Trophoblast cell (in vitro differentiated cells and primary cell): ENCODE measurements at regions not wholly inside any gene's neighbourhood (a gene's known extent, or its start where the extent isn't known, plus 50 kb on each side); places are given as distances from the start of the nearest gene placed in this dataset.
A peak's percentile ranks its signal among the peaks of the same experiment; 100 is the strongest.

Experiments used
- DNase-seq, 2 donors: peaks; one replicate each; pipeline ENCODE4 v3.0.0-alpha.2; 2016
- H2AFZ ChIP-seq: 2 replicates; pipeline ENCODE4 v1.6.1; 2013; ENCODE audit warnings: low read length, moderate library complexity, mild to moderate bottlenecking; ENCODE audit not compliant: insufficient read depth, poor library complexity
- H2AK5ac ChIP-seq: 2 replicates; pipeline ENCODE4 v1.6.1; 2013; ENCODE audit warnings: mild to moderate bottlenecking, low read length
- H2BK120ac ChIP-seq: 2 replicates; pipeline ENCODE4 v1.6.1; 2013; ENCODE audit warnings: low read length, mild to moderate bottlenecking, moderate library complexity; ENCODE audit not compliant: insufficient read depth, poor library complexity
- H2BK12ac ChIP-seq: 2 replicates; pipeline ENCODE4 v1.6.1; 2013; ENCODE audit warnings: mild to moderate bottlenecking, low read length, moderate library complexity
- H2BK5ac ChIP-seq: 2 replicates; pipeline ENCODE4 v1.6.1; 2013; ENCODE audit warnings: low read length, low read depth, moderate library complexity, mild to moderate bottlenecking; ENCODE audit not compliant: poor library complexity
- H3K14ac ChIP-seq: 2 replicates; pipeline ENCODE4 v1.6.1; 2013; ENCODE audit warnings: mild to moderate bottlenecking, low read length
- H3K18ac ChIP-seq: 2 replicates; pipeline ENCODE4 v1.6.1; 2013; ENCODE audit warnings: mild to moderate bottlenecking, low read length
- H3K23ac ChIP-seq: 2 replicates; pipeline ENCODE4 v1.6.1; 2013; ENCODE audit warnings: low read length
- H3K27ac ChIP-seq: 2 replicates; pipeline ENCODE4 v1.5.1; 2013; ENCODE audit warnings: low read depth, mild to moderate bottlenecking, inconsistent platforms, low read length, moderate library complexity
- H3K27me3 ChIP-seq: 2 replicates; pipeline ENCODE4 v1.6.1; 2013; ENCODE audit warnings: inconsistent platforms, mild to moderate bottlenecking, low read length, moderate library complexity; ENCODE audit not compliant: insufficient read depth
- H3K36me3 ChIP-seq, 2 experiments: 1 replicate in 1 of 2; 2 replicates in 1 of 2; pipeline ENCODE4 v1.6.1; 2013; ENCODE audit warnings: low read length in 2 of 2, mild to moderate bottlenecking in 2 of 2, moderate library complexity in 1 of 2; ENCODE audit not compliant: insufficient read depth in 2 of 2, control insufficient read depth in 1 of 2
- H3K4ac ChIP-seq: 2 replicates; pipeline ENCODE4 v1.6.1; 2013; ENCODE audit warnings: low read depth, mild to moderate bottlenecking, low read length, moderate library complexity
- H3K4me1 ChIP-seq, 2 experiments: 1 replicate in 1 of 2; 2 replicates in 1 of 2; pipeline ENCODE4 v1.6.1; 2013; ENCODE audit warnings: low read length in 2 of 2, mild to moderate bottlenecking in 2 of 2, moderate library complexity in 1 of 2; ENCODE audit not compliant: insufficient read depth in 2 of 2, control insufficient read depth in 1 of 2
- H3K4me2 ChIP-seq: 2 replicates; pipeline ENCODE4 v1.6.1; 2013; ENCODE audit warnings: inconsistent platforms, mild to moderate bottlenecking, low read length, moderate library complexity
- H3K4me3 ChIP-seq: 2 replicates; pipeline ENCODE4 v1.5.1; 2013; ENCODE audit warnings: mild to moderate bottlenecking, low read depth, low read length, inconsistent platforms
- H3K79me1 ChIP-seq: one replicate; pipeline ENCODE4 v1.6.1; 2013; ENCODE audit warnings: low read length
- H3K79me2 ChIP-seq: 2 replicates; pipeline ENCODE4 v1.6.1; 2013; ENCODE audit warnings: low read length, mild to moderate bottlenecking; ENCODE audit not compliant: control insufficient read depth, insufficient read depth, poor library complexity
- H3K9ac ChIP-seq: 2 replicates; pipeline ENCODE4 v1.6.1; 2013; ENCODE audit warnings: mild to moderate bottlenecking, low read length
- H3K9me3 ChIP-seq: 2 replicates; pipeline ENCODE4 v1.6.1; 2013; ENCODE audit warnings: low read depth, mild to moderate bottlenecking, control low read depth, inconsistent platforms, low read length; ENCODE audit not compliant: insufficient read depth
- H4K12ac ChIP-seq: 2 replicates; pipeline ENCODE4 v1.6.1; 2013; ENCODE audit warnings: low read depth, mild to moderate bottlenecking, low read length, moderate library complexity
- H4K8ac ChIP-seq: 2 replicates; pipeline ENCODE4 v1.6.1; 2013; ENCODE audit warnings: low read depth, mild to moderate bottlenecking, low read length, moderate library complexity
- H4K91ac ChIP-seq: one replicate; pipeline ENCODE4 v1.6.1; 2013; ENCODE audit warnings: low read depth, mild to moderate bottlenecking, low read length, moderate library complexity
- WGBS: extraction: QIAGEN DNeasy Blood & Tissue Kit; methylation state at CpG from one replicate; pipeline ENCODE4 v1.1.7; 2013; ENCODE audit warnings: missing lambda C conversion rate; ENCODE audit not compliant: insufficient read length, insufficient coverage; ENCODE audit errors: extremely low coverage; 5-methylcytosine and 5-hydroxymethylcytosine counted together

DNA sequence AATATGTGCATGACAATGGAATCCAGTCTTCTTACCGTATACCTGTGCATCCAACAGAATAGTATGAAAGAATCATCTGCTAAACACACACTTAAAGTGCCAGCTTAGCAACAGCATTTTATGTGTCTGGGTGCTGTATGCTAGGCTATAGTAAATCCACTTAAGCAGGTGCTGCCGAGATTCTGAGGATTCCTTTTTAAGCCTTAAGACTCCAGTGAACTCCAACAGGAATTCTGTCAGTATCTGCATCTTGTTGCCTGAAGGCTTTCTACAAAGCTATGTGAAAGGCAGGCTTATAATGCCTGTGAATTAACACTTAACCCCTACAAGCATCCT lies 1076.4 kb upstream of the PABPC4L start:
- no peaks in the 10 kb centered on the region for H3K9me3 ChIP-seq
- no peaks in the 10 kb centered on the region for H3K27me3 ChIP-seq
- H4K8ac ChIP-seq: no peak overlapping the region
- peak overlapping the region; percentile 3 for H3K27ac ChIP-seq
- no peak overlapping the region for H3K14ac ChIP-seq
- H3K9ac ChIP-seq: no peak overlapping the region
- H3K4me3 ChIP-seq: no peak overlapping the region
- no peak overlapping the region for H4K12ac ChIP-seq
- DNase-seq: peak; percentile 76 to 93
- no peak overlapping the region for H2BK120ac ChIP-seq
- H2BK12ac ChIP-seq: no peak overlapping the region
- no peak overlapping the region for H2BK5ac ChIP-seq
- no peaks in the 10 kb centered on the region for H3K79me1 ChIP-seq
- no peak overlapping the region for H3K4ac ChIP-seq
- no peak overlapping the region for H2AK5ac ChIP-seq
- H3K36me3 ChIP-seq: no peaks in the 10 kb centered on the region
- peaks cover 0 to 2% of the 10 kb centered on the region in 2 experiments for H3K4me1 ChIP-seq
- H3K18ac ChIP-seq: no peak overlapping the region
- no peak overlapping the region for H3K23ac ChIP-seq
- WGBS: no CpG with 5 or more reads among the region's 2 CpGs
- no peaks in the 10 kb centered on the region for H3K79me2 ChIP-seq
- no peak overlapping the region for H2AFZ ChIP-seq
- no peak overlapping the region for H3K4me2 ChIP-seq
- no peak overlapping the region for H4K91ac ChIP-seq

- Histone ChIP-seq H2AFZ (no peak overlapping the region), H2AK5ac (no peak overlapping the region), H2BK5ac (no peak overlapping the region), H3K9ac (no peak overlapping the region), H3K27ac (peak overlapping the region; percentile 3), H3K23ac (no peak overlapping the region), H3K27me3 (no peaks in the 10 kb centered on the region), H3K79me2 (no peaks in the 10 kb centered on the region), H4K91ac (no peak overlapping the region), H2BK12ac (no peak overlapping the region), H4K12ac (no peak overlapping the region), H3K18ac (no peak overlapping the region), H2BK120ac (no peak overlapping the region), H3K4me2 (no peak overlapping the region), H3K36me3 (no peaks in the 10 kb centered on the region), H4K8ac (no peak overlapping the region), H3K4me1 (peaks cover 0 to 2% of the 10 kb centered on the region in 2 experiments), H3K4ac (no peak overlapping the region), H3K79me1 (no peaks in the 10 kb centered on the region), H3K14ac (no peak overlapping the region), H3K4me3 (no peak overlapping the region), H3K9me3 (no peaks in the 10 kb centered on the region)
- DNase-seq: peak in 1 of 2 donors; percentile 40
- no CpG with 5 or more reads among the region's 5 CpGs for WGBS
Observed at GRCh38 chr4:135277068-135277979, 1075.7 kb upstream of the PABPC4L start.

DNA sequence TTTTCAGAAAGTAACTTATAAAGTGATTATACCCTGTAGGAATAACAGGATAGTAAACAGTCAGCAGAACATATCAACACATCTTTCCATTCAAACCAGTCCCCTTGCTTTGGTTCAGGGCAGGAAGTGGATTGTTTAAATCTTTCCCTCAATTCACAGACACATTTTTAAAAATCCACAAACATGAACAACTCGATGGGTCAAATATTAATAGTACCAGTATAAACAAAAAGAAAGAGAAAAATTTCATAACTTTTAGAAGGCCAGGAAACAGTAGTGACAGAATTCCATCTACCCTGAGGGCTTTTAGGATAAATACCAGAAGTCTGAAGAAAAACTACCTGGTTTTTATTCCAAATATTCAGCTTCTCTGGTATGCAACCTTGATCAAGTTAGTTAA lies 1072.8 kb upstream of the PABPC4L start:
- no peak overlapping the region for H2BK120ac ChIP-seq
- H4K12ac ChIP-seq: no peak overlapping the region
- H3K18ac ChIP-seq: no peak overlapping the region
- H3K4ac ChIP-seq: no peak overlapping the region
- no peak overlapping the region for H2BK5ac ChIP-seq
- no peaks in the 10 kb centered on the region for H3K79me2 ChIP-seq
- H4K8ac ChIP-seq: no peak overlapping the region
- H3K4me3 ChIP-seq: no peak overlapping the region
- no peaks in the 10 kb centered on the region for H3K36me3 ChIP-seq
- no peaks in the 10 kb centered on the region for H3K9me3 ChIP-seq
- H3K27me3 ChIP-seq: no peaks in the 10 kb centered on the region
- no peaks in the 10 kb centered on the region for H3K4me1 ChIP-seq
- no peak overlapping the region for H3K4me2 ChIP-seq
- H4K91ac ChIP-seq: no peak overlapping the region
- H2AFZ ChIP-seq: no peak overlapping the region
- DNase-seq: peak; percentile 49 to 94
- WGBS: no CpG with 5 or more reads among the region's 1 CpG
- peak overlapping the region; percentile 25 for H3K27ac ChIP-seq
- H2BK12ac ChIP-seq: no peak overlapping the region
- no peak overlapping the region for H2AK5ac ChIP-seq
- H3K23ac ChIP-seq: no peak overlapping the region
- H3K79me1 ChIP-seq: no peaks in the 10 kb centered on the region
- H3K9ac ChIP-seq: no peak overlapping the region
- H3K14ac ChIP-seq: no peak overlapping the region

GRCh38 chr4:135269125-135269890 lies 1067.7 kb upstream of the PABPC4L start:
- Histone ChIP-seq H3K9ac (no peak overlapping the region), H2AK5ac (no peak overlapping the region), H3K23ac (no peak overlapping the region), H3K36me3 (no peaks in the 10 kb centered on the region), H3K4me3 (no peak overlapping the region), H4K8ac (no peak overlapping the region), H3K27me3 (no peaks in the 10 kb centered on the region), H4K91ac (no peak overlapping the region), H3K14ac (no peak overlapping the region), H3K4ac (no peak overlapping the region), H4K12ac (no peak overlapping the region), H3K4me2 (no peak overlapping the region), H2BK5ac (no peak overlapping the region), H3K79me2 (no peaks in the 10 kb centered on the region), H3K18ac (no peak overlapping the region), H3K4me1 (no peaks in the 10 kb centered on the region), H2AFZ (no peak overlapping the region), H2BK120ac (no peak overlapping the region), H3K79me1 (no peaks in the 10 kb centered on the region), H3K9me3 (no peaks in the 10 kb centered on the region), H3K27ac (no peak overlapping the region), H2BK12ac (no peak overlapping the region)
- DNase-seq: no peak
- no CpG with 5 or more reads among the region's 7 CpGs for WGBS
